GM21390 (cell line): ENCODE measurements at regions not wholly inside any gene's neighbourhood (a gene's known extent, or its start where the extent isn't known, plus 50 kb on each side); places are given as distances from the start of the nearest gene placed in this dataset.

ENCODE experiments used
- ATAC-seq: cut with Tn5 transposase; IDR thresholded peaks from one replicate; pipeline ENCODE4 v1.9.1; 2021; ENCODE audit not compliant: unreplicated experiment

- no peak for ATAC-seq
These were observed 1487.7 kb downstream of the EFNB2 start for GRCh38 chr13:105047676-105048295.

- ATAC-seq: no peak
These were observed 1498.4 kb downstream of the EFNB2 start for GRCh38 chr13:105037110-105037509.

- ATAC-seq: no peak
These were observed 1500.4 kb downstream of the EFNB2 start for GRCh38 chr13:105035092-105035491.

- ATAC-seq: no peak
These were observed 1501.5 kb downstream of the EFNB2 start for GRCh38 chr13:105033999-105034398.

- ATAC-seq: no peak
These were observed 1504.2 kb downstream of the EFNB2 start for GRCh38 chr13:105031306-105031705.

- ATAC-seq: no peak
These were observed 1504.6 kb downstream of the EFNB2 start for GRCh38 chr13:105030851-105031250.

- no peak for ATAC-seq
These were observed 1516.4 kb downstream of the EFNB2 start for GRCh38 chr13:105019073-105019472.

- no peak for ATAC-seq
These were observed 1519.2 kb downstream of the EFNB2 start for GRCh38 chr13:105016266-105016665.

GRCh38 chr13:105008604-105009003 is 1526.9 kb downstream of the EFNB2 start:
- no peak for ATAC-seq

- no peak for ATAC-seq
These were observed 1528.2 kb downstream of the EFNB2 start for GRCh38 chr13:105007166-105007808.

GRCh38 chr13:104996022-104996421 is 1539.4 kb downstream of the EFNB2 start:
- ATAC-seq: no peak

GRCh38 chr13:104993708-104994107 is 1541.8 kb downstream of the EFNB2 start:
- ATAC-seq: no peak

- no peak for ATAC-seq
These were observed 1547.8 kb downstream of the EFNB2 start for GRCh38 chr13:104987621-104988020.

GRCh38 chr13:104984296-104984818 is 1551.1 kb downstream of the EFNB2 start:
- ATAC-seq: peak; percentile 79

- ATAC-seq: no peak
These were observed 1551.9 kb downstream of the EFNB2 start for GRCh38 chr13:104983601-104984000.

- ATAC-seq: no peak
These were observed 1554.9 kb downstream of the EFNB2 start for GRCh38 chr13:104980586-104980985.

GRCh38 chr13:104979281-104980030 is 1556.0 kb downstream of the EFNB2 start:
- no peak for ATAC-seq

GRCh38 chr13:104976986-104977385 is 1558.5 kb downstream of the EFNB2 start:
- no peak for ATAC-seq

GRCh38 chr13:104975272-104975671 is 1560.2 kb downstream of the EFNB2 start:
- peak; percentile 75 for ATAC-seq

- no peak for ATAC-seq
These were observed 1566.6 kb downstream of the EFNB2 start for GRCh38 chr13:104968876-104969275.

GRCh38 chr13:104967836-104968630 is 1567.4 kb downstream of the EFNB2 start:
- ATAC-seq: no peak
